Neural progenitor cell (in vitro differentiated cells): ENCODE measurements at regions not wholly inside any gene's neighbourhood (a gene's known extent, or its start where the extent isn't known, plus 50 kb on each side); places are given as distances from the start of the nearest gene placed in this dataset.

Source experiments
- EZH2 ChIP-seq: fragments of 200-600 bp; sonication (generic); IDR thresholded peaks from 2 replicates; pipeline ENCODE4 v1.6.1; 2017; ENCODE audit warnings: antibody characterized with exemption, mild to moderate bottlenecking, moderate library complexity
- EZH2phosphoT487 ChIP-seq: fragments of 200-600 bp; sonication (generic); IDR thresholded peaks from 2 replicates; pipeline ENCODE4 v1.6.1; 2017; ENCODE audit warnings: antibody characterized with exemption
- TF ChIP-seq, protein P1 (sequence below): fragments of 200-600 bp; sonication (generic); IDR thresholded peaks from 2 replicates; pipeline ENCODE4 v1.5.1; 2017; ENCODE audit warnings: antibody characterized with exemption, mild to moderate bottlenecking

DNA sequence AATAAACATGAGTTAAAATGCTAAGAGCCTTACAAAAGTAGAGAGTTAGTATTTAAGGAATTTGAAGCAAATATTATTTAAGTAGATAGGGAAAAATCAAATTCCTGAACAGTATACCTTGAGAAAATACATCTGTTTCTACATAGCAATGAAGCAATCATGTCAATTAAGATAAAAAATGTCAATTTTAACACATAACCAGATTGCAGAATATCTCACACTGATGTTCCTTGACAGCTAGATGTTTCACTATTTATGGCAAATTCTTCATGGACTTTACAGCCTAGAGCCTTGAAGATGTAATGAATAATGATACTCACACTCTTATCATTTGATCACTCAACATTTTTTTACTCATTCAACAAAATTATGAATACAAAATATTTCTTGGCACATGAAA lies 708.2 kb upstream of the PTPRD start:
- TF ChIP-seq EZH2 (no peak), EZH2phosphoT487 (no peak)
- TF ChIP-seq, protein P1, sequence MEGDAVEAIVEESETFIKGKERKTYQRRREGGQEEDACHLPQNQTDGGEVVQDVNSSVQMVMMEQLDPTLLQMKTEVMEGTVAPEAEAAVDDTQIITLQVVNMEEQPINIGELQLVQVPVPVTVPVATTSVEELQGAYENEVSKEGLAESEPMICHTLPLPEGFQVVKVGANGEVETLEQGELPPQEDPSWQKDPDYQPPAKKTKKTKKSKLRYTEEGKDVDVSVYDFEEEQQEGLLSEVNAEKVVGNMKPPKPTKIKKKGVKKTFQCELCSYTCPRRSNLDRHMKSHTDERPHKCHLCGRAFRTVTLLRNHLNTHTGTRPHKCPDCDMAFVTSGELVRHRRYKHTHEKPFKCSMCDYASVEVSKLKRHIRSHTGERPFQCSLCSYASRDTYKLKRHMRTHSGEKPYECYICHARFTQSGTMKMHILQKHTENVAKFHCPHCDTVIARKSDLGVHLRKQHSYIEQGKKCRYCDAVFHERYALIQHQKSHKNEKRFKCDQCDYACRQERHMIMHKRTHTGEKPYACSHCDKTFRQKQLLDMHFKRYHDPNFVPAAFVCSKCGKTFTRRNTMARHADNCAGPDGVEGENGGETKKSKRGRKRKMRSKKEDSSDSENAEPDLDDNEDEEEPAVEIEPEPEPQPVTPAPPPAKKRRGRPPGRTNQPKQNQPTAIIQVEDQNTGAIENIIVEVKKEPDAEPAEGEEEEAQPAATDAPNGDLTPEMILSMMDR, result no peak
